Activated naive CD8-positive, alpha-beta T cell treated with anti-CD3 and anti-CD28 coated beads, Interleukin-2, amount 50 U/mL, for 24 hours (primary cell): ENCODE measurements at regions not wholly inside any gene's neighbourhood (a gene's known extent, or its start where the extent isn't known, plus 50 kb on each side); places are given as distances from the start of the nearest gene placed in this dataset.

Source experiments
- ATAC-seq: fragments of 150-1000 bp; cut with Tn5 transposase; one replicate; pipeline ENCODE4 v1.10.0; 2021
- DNase-seq: peaks from one replicate; pipeline ENCODE4 v3.0.0; 2021
- H3K27ac Mint-ChIP-seq: one replicate; pipeline ENCODE4 v1.8.0; 2021; ENCODE audit warnings: mild to moderate bottlenecking, mixed read lengths
- H3K27me3 Mint-ChIP-seq: one replicate; pipeline ENCODE4 v1.8.0; 2021; ENCODE audit warnings: mixed read lengths
- H3K36me3 Mint-ChIP-seq: one replicate; pipeline ENCODE4 v1.8.0; 2021; ENCODE audit warnings: low read depth, mixed read lengths
- H3K4me1 Mint-ChIP-seq: one replicate; pipeline ENCODE4 v1.8.0; 2021; ENCODE audit warnings: mixed read lengths
- H3K4me3 Mint-ChIP-seq: one replicate; pipeline ENCODE4 v1.8.0; 2021; ENCODE audit warnings: mild to moderate bottlenecking, moderate library complexity, mixed read lengths
- H3K9me3 Mint-ChIP-seq: one replicate; pipeline ENCODE4 v1.8.0; 2021; ENCODE audit warnings: mixed read lengths

DNA sequence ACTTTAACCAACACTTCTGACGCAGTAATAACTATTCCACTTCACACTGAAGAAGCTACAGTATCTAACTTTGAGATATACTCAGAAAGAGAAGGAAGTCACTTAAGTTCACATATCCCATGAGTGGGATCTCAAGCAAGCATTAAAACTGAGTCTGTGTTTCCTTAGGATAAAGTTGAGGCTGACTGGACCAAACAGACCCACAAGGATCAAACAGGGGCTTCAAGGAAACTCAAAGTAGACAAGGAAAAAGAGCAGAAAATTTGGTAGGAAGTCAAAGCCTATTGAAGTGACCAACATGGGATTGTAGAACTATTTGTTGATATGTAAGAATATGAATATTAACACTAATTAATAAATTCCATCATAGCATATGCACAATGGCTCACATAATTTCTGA lies 294.9 kb downstream of the ADGB start:
- Mint-ChIP-seq H3K9me3 (no peaks in the 10 kb centered on the region), H3K4me3 (no peak overlapping the region), H3K27ac (no peak overlapping the region)

DNA sequence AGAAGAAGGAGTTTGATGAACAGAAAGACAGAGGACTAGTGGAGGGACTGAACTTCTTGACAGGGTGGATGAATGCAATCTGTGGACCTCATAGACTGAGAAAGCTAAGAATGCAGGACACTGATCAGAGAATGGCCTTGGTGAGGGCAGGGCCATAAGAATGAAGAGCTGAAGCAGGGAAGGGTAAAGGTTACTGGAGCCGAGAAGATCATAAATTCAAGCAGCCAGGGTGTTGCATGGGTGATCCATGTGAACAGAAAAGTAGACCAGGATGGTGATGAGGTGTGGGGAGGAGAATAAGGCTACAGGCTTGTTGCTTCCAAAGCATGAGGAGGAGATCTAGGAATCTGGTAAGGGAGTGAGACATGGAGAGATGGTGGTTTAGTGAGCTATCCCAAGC lies 295.9 kb downstream of the ADGB start:
- no peak overlapping the region for H3K4me3 Mint-ChIP-seq
- ATAC-seq (no peak), DNase-seq (no peak)
- no peaks in the 10 kb centered on the region for H3K36me3 Mint-ChIP-seq
- peaks cover 12% of the 10 kb centered on the region for H3K27me3 Mint-ChIP-seq
- H3K4me1 Mint-ChIP-seq = peaks cover 10% of the 10 kb centered on the region
- H3K9me3 Mint-ChIP-seq = no peaks in the 10 kb centered on the region
- H3K27ac Mint-ChIP-seq = no peak overlapping the region

More for the DNA sequence above, 294.9 kb downstream of the ADGB start:
- H3K36me3 Mint-ChIP-seq = no peaks in the 10 kb centered on the region
- DNase-seq = no peak
- H3K27me3 Mint-ChIP-seq = peaks cover 12% of the 10 kb centered on the region
- no peak for ATAC-seq
- H3K4me1 Mint-ChIP-seq = peaks cover 10% of the 10 kb centered on the region

DNA sequence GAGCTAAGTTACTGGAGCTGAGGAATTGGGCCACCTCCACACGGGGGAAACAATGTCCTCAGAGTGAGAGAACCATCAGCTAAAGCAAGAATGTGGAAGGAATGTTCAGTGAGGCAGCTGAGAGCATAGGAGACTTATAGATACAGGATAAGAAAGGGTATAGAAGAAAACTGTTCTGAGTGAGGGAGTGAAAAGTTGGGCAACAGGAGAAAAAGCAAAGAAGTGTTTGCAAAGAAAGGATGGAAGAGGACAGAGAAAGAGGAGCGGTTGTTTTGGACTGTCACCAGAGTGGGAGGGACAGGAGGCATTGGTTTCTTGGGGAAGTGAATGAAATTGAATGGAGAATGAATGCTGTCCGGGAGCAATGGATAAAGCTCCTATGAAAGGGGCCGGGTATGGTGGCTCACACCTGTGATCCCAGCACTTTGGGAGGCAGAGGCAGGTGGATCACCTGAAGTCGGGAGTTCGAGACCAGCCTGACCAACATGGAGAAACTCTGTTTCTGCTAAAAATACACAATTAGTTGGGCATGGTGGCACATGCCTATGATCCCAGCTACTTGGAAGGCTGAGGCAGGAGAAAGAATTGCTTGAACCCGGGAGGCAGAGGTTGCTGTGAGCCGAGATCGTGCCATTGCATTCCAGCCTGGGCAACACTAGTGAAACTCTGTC lies 296.5 kb downstream of the ADGB start:
- Mint-ChIP-seq H3K4me3 (no peak overlapping the region), H3K9me3 (no peaks in the 10 kb centered on the region), H3K36me3 (no peaks in the 10 kb centered on the region), H3K27ac (no peak overlapping the region), H3K4me1 (peaks cover 10% of the 10 kb centered on the region), H3K27me3 (peaks cover 12% of the 10 kb centered on the region)
- DNase-seq = no peak
- no peak for ATAC-seq

DNA sequence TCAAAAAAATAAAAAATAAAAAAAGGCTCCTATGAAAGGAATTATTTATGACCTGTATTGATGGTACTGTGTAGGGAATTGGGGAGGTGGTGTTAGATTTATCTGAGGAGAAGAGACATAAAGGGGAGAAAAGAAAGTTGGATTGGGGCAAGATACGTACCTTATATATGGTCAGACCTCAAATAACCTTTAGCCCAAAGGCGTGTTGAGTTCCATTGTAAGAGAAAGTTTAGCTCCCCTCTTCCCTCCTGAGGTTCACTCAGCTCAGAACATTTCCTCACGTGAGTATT lies 296.9 kb downstream of the ADGB start:
- Mint-ChIP-seq H3K4me1 (peaks cover 10% of the 10 kb centered on the region), H3K36me3 (no peaks in the 10 kb centered on the region), H3K9me3 (no peaks in the 10 kb centered on the region), H3K27ac (no peak overlapping the region), H3K4me3 (no peak overlapping the region), H3K27me3 (peaks cover 12% of the 10 kb centered on the region)
- no peak for ATAC-seq
- DNase-seq = no peak

DNA sequence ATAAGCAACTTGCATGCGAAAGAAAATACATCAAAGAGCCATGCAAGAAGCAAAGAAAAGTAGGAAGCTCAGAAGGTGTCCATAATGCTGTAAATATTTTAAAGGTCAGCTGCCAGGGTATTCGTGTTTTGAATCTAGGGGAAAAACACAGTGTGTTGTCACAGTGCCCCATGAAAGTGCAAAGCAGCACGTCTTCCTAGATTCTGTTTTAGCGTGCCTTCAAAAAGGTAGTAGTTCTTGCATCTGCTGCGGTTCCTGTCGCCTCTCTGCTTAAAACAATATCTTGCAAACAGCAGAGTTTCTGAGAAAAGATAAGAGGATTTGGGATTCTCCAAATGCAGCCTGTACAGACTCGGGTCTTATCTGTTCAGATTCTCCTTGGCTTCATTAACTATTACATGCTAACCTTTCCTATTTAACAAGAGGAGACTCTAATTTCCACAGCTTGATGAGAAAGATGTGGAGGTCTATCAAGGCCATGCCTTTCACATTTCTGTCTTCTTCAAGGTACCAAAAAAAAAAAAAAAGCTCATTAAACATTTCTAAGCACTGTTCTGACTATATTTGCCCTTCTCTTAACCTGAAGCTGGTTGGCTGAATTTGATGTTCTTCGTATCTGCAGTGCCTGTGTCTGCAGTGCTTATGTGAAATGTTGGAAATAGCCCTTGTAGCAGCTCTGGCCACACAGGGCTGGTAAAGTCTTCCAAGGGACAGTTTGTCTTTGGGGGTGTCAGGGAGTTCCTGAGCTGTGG lies 297.5 kb downstream of the ADGB start:
- peaks cover 10% of the 10 kb centered on the region for H3K4me1 Mint-ChIP-seq
- no peaks in the 10 kb centered on the region for H3K36me3 Mint-ChIP-seq
- H3K9me3 Mint-ChIP-seq = no peaks in the 10 kb centered on the region
- no peak overlapping the region for H3K4me3 Mint-ChIP-seq
- peak; percentile 39 for ATAC-seq
- H3K27me3 Mint-ChIP-seq = peaks cover 12% of the 10 kb centered on the region
- no peak overlapping the region for H3K27ac Mint-ChIP-seq
- DNase-seq = no peak

DNA sequence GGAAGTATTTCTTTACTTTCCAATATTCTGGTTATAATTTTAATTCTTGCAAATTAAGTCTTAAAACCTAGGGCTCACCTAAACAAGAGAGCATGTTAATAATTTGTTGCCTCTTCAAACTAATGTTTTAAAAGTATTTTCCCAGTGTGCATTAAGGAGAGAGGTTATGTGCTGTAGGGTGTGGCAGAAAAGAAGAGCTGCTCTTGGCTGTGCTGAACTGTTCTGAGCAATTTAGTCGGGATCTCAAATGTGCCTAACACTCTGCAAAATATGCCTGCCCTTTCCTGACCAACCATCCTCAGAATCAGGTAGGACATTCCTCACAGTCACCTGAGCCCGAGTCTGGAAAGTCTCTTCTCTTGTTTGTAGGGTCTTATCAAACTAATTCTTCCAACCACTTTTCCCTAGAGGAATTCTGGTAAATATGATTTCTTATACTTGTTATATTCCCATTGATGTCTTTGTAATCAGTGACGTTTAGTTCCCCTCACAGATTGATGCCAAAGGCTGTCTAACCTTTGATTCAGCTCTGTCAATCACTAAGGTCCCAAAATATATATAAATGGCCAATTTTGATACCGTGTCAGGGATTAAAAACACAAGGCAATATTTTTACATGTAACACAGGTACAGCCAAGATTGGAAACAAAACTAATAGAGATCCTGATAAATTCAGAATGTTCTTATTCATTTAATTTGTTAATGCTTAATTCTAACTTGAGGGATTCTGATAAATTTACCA lies 298.4 kb downstream of the ADGB start:
- Mint-ChIP-seq H3K36me3 (no peaks in the 10 kb centered on the region), H3K4me3 (no peak overlapping the region), H3K27me3 (peaks cover 12% of the 10 kb centered on the region), H3K4me1 (peaks cover 7% of the 10 kb centered on the region), H3K9me3 (no peaks in the 10 kb centered on the region), H3K27ac (no peak overlapping the region)
- DNase-seq (no peak), ATAC-seq (no peak)

DNA sequence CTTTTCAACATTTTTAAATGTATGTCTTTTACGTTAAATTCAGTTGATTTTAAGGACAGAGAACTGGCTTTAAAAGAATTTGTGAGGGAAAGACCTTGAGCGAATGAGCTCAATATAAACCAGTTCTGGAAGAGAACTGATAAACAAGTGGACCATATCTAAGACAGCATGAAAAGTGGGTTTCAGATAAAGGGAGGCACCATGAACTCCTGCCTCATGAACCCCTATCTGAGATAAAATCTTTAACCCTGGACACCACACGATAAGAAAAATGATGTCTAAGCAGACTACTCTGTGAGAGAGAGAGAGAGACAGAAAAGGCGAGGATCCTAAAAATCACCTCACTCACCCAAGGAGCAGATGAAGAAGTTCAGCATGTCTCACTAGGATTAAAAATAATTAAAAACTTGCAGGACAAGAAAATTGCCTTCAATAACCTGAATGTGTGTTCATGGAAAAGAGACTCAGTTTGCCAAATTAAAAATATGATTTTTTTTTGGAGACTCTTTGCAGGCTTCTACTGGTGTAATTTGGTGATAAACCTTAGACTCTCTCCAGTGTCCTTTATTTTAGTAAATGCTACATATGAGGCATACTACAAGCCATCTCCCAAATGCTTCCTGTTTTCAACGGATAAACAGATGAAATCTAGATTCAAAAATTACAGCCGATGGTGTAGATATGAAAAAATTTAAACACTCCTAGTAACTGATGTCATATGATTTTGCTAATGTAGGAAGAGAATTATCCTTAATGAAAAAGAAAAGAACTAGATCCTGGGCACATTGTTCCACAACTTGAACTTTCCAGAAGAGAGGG lies 299.5 kb downstream of the ADGB start:
- H3K27me3 Mint-ChIP-seq = peaks cover 12% of the 10 kb centered on the region
- DNase-seq (no peak), ATAC-seq (no peak)
- H3K9me3 Mint-ChIP-seq = no peaks in the 10 kb centered on the region
- H3K4me3 Mint-ChIP-seq = no peak overlapping the region
- H3K4me1 Mint-ChIP-seq = no peaks in the 10 kb centered on the region
- H3K36me3 Mint-ChIP-seq = no peaks in the 10 kb centered on the region
- no peak overlapping the region for H3K27ac Mint-ChIP-seq

DNA sequence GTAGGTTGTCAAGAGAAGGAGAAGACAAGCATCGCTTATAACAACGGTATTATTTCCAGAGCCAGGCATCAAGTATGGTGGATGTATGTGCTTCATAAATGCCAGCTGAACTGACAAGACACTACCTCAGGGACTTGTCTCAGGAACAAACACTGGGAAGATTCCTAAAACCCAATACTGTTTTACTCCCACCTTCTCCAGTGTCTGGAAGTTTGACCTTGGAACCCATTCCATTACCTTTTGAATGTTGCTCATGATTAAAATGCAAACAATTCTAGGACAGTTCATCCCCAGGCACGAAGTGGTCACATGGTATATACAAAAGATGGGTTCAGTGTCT lies 300.1 kb downstream of the ADGB start:
- Mint-ChIP-seq H3K27me3 (peaks cover 12% of the 10 kb centered on the region), H3K27ac (no peak overlapping the region), H3K4me3 (no peak overlapping the region), H3K9me3 (no peaks in the 10 kb centered on the region), H3K36me3 (no peaks in the 10 kb centered on the region), H3K4me1 (no peaks in the 10 kb centered on the region)
- DNase-seq (no peak), ATAC-seq (no peak)

DNA sequence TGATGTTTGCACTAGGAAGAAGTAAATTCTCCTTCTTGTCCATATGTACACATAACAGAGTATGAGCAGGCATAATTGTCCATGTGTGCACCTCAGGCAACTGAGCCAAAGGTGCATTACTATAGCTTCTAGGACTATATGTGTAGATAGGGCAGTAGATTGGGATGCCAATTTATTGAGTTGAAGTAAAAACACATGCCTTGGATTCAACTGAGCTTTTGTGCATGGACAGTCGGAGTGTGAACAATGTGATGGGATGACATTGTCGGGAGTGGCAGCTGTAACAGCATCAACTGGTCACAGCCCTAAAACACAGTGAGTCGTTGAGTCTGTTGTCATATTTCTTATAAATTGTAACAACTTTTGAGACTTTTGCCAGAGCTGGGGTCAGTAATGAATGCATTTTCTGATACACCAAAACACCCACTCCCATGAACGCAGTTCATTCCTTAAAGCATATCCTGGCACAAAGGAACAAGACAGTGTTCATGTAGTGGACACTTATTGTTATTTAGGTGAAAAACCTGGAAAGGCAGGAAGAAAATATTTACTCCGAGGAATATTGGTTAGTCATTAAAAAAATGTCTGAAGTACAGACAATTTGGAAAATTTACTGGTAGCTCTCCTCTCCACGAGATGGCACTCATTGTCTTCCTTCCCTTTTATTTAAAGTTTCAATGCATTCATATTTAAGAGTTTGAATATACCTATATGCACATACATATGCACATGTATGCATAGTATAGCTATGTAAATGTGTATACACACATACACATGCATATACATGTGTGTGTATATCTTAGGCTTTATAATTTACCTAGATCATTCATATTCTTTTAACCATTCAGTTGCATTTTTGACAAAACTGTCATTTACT lies 302.0 kb upstream of the STXBP5 start:
- Mint-ChIP-seq H3K27ac (no peak overlapping the region), H3K4me1 (no peaks in the 10 kb centered on the region), H3K4me3 (no peak overlapping the region), H3K9me3 (no peaks in the 10 kb centered on the region), H3K36me3 (no peaks in the 10 kb centered on the region), H3K27me3 (no peaks in the 10 kb centered on the region)
- DNase-seq (no peak), ATAC-seq (no peak)

DNA sequence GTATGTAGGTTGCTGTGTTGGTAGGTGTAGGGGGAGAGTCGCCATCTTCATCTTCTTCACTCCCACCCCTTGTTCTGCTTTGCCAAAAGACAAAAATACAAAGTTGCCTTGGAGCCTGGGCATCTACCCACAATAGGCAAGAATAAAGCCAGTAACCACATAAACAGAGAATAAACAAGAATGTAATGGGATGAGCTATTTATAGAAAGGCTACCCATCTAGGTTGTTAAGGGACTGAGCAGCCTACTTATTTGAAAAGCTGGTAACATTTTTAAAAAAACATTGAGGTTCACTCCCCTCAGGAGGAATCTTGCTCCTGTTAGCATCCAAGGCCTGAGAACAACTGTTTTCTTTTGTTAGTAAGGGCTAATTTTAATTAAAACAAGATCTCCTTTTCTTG lies 301.4 kb upstream of the STXBP5 start:
- no peak for DNase-seq
- Mint-ChIP-seq H3K4me1 (no peaks in the 10 kb centered on the region), H3K36me3 (no peaks in the 10 kb centered on the region), H3K4me3 (no peak overlapping the region), H3K9me3 (no peaks in the 10 kb centered on the region), H3K27ac (no peak overlapping the region), H3K27me3 (peaks cover 2% of the 10 kb centered on the region)
- no peak for ATAC-seq

DNA sequence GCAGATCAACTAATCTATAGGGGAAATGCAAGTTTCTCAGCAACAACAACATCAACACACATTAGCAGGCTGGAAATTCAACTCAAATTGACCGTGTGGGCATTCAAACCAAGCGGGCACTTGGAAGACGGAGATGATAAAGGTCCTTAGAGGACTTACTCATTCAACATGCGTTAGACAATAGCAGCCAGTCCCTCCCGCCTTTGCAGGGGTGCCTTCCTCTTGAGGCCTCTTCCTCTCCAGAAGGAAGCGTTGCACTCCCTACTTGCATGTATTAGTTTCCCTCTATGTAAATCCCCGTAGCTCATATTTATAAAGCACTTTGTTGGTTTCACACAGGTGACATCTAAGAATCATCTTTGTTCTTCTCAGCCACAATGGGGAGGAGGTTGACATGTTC lies 300.8 kb upstream of the STXBP5 start:
- Mint-ChIP-seq H3K4me3 (no peak overlapping the region), H3K9me3 (no peaks in the 10 kb centered on the region), H3K27me3 (peaks cover 2% of the 10 kb centered on the region), H3K36me3 (no peaks in the 10 kb centered on the region), H3K4me1 (no peaks in the 10 kb centered on the region), H3K27ac (no peak overlapping the region)
- DNase-seq = no peak
- no peak for ATAC-seq

DNA sequence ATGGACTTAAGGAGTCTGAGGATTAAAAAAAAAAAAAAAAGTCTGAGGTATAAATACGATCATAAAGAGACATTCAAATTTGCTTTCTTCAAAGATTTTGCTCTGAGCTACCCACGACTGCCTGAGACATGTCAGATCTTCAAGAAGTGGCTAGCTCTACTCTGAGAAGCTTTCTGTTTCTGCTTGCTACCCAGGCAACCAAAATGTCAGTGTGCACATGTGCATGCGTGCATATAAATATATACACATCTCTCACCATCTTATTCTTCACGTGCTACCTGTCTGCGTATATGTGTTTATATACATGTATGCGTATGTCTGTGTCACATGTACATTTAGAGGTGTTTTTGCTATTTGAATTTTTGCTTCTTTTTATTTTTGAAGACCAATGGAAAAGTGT lies 299.6 kb upstream of the STXBP5 start:
- Mint-ChIP-seq H3K4me1 (no peaks in the 10 kb centered on the region), H3K36me3 (no peaks in the 10 kb centered on the region), H3K27me3 (peaks cover 2% of the 10 kb centered on the region), H3K9me3 (no peaks in the 10 kb centered on the region), H3K27ac (no peak overlapping the region), H3K4me3 (no peak overlapping the region)
- DNase-seq (no peak), ATAC-seq (no peak)

DNA sequence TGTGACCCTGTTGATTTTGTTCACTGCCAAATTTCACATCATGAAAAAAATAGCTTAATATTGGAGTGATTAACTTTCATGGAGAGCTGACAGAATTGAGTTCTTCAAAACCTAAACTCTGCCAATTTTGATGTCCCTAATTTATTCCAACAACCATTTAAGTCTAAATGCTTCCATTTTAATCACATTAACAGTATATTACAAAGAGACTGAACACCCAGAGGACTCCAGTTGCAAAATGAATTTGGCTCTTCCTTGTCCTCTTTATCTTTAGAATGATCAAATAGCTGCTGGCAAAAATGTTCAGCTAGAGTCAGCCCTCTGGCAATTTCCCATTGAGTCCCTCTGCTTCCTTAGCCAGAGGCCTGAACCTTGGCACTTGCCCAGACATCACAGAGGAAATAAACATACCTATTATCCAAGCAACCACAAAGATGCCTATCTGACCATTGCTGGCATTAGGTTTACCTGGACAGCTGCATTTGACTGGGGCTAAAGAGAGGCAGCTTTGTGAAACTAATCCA lies 299.0 kb upstream of the STXBP5 start:
- no peak overlapping the region for H3K4me3 Mint-ChIP-seq
- no peak for ATAC-seq
- peaks cover 2% of the 10 kb centered on the region for H3K27me3 Mint-ChIP-seq
- no peaks in the 10 kb centered on the region for H3K36me3 Mint-ChIP-seq
- H3K9me3 Mint-ChIP-seq = no peaks in the 10 kb centered on the region
- no peak for DNase-seq
- no peaks in the 10 kb centered on the region for H3K4me1 Mint-ChIP-seq
- H3K27ac Mint-ChIP-seq = no peak overlapping the region

DNA sequence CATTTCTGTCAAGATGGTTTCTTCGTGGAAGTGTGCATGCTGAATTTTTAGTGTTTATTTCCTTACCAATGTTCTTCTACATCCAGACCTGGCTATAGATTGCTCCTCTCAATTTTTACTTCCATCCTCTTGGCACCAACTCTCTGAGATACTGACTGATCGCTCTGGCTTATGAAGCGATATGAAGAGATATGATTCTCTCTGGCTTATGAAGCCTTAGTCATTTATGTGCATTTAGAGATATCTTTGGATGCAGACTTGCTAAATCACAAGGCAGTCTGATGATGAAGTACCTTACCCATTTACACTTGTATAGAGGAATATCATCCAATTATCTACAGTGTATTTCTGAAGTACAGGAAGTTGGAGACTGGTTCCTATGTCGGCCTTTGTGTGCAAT lies 295.4 kb upstream of the STXBP5 start:
- ATAC-seq (no peak), DNase-seq (no peak)
- no peak overlapping the region for H3K27ac Mint-ChIP-seq
- H3K4me1 Mint-ChIP-seq = peaks cover under 1% of the 10 kb centered on the region
- no peaks in the 10 kb centered on the region for H3K9me3 Mint-ChIP-seq
- no peaks in the 10 kb centered on the region for H3K36me3 Mint-ChIP-seq
- H3K4me3 Mint-ChIP-seq = no peak overlapping the region
- peaks cover 7% of the 10 kb centered on the region for H3K27me3 Mint-ChIP-seq
